Hepatocyte (in vitro differentiated cells): ENCODE measurements at regions not wholly inside any gene's neighbourhood (a gene's known extent, or its start where the extent isn't known, plus 50 kb on each side); places are given as distances from the start of the nearest gene placed in this dataset.

Experiments
- DNase-seq: peaks from one replicate; pipeline ENCODE4 v3.0.0-alpha.2; 2016; ENCODE audit warnings: low spot score
- H2AFZ ChIP-seq: fragments of 200-600 bp; sonication (generic); 2 replicates; pipeline ENCODE4 v1.6.0; 2016; ENCODE audit warnings: antibody characterized with exemption, mild to moderate bottlenecking
- H3K27ac ChIP-seq: fragments of 200-600 bp; sonication (generic); 2 replicates; pipeline ENCODE4 v1.5.1; 2016; ENCODE audit warnings: mild to moderate bottlenecking
- H3K27me3 ChIP-seq: fragments of 200-600 bp; sonication (generic); 2 replicates; pipeline ENCODE4 v1.6.1; 2016
- H3K36me3 ChIP-seq: fragments of 200-600 bp; sonication (generic); replicated peaks from 2 replicates; pipeline ENCODE4 v1.5.1; 2016; ENCODE audit warnings: low read depth; ENCODE audit not compliant: insufficient read depth
- H3K4me1 ChIP-seq: fragments of 200-600 bp; sonication (generic); 2 replicates; pipeline ENCODE4 v1.5.1; 2016; ENCODE audit warnings: mild to moderate bottlenecking, moderate library complexity; ENCODE audit not compliant: insufficient read depth
- H3K4me2 ChIP-seq: fragments of 200-600 bp; sonication (generic); 2 replicates; pipeline ENCODE4 v1.6.0; 2016
- H3K4me3 ChIP-seq: fragments of 200-600 bp; sonication (generic); 2 replicates; pipeline ENCODE4 v1.5.1; 2016; ENCODE audit warnings: mild to moderate bottlenecking
- H3K79me2 ChIP-seq: fragments of 200-600 bp; sonication (generic); 2 replicates; pipeline ENCODE4 v1.6.0; 2017; ENCODE audit warnings: mild to moderate bottlenecking
- H3K9me2 ChIP-seq: fragments of 200-600 bp; sonication (generic); replicated peaks from 2 replicates; pipeline ENCODE4 v1.6.0; 2017; ENCODE audit warnings: mild to moderate bottlenecking; ENCODE audit not compliant: insufficient read depth
- H3K9me3 ChIP-seq: fragments of 200-600 bp; sonication (generic); 2 replicates; pipeline ENCODE4 v1.5.1; 2016; ENCODE audit warnings: low read depth, mild to moderate bottlenecking
- H4K20me1 ChIP-seq: fragments of 200-600 bp; sonication (generic); 2 replicates; pipeline ENCODE4 v1.6.0; 2016; ENCODE audit warnings: mild to moderate bottlenecking; ENCODE audit not compliant: insufficient read depth, poor library complexity, severe bottlenecking
- EZH2 ChIP-seq: fragments of 200-600 bp; sonication (generic); IDR thresholded peaks from 2 replicates; pipeline ENCODE4 v1.6.1; 2016; ENCODE audit warnings: antibody characterized with exemption, mild to moderate bottlenecking, borderline replicate concordance
- EZH2phosphoT487 ChIP-seq: fragments of 200-600 bp; sonication (generic); IDR thresholded peaks from one replicate; pipeline ENCODE4 v1.6.1; 2018; ENCODE audit warnings: antibody characterized with exemption, mild to moderate bottlenecking, low read depth, moderate library complexity; ENCODE audit not compliant: unreplicated experiment, severe bottlenecking
- WGBS: methylation state at CpG from one replicate; pipeline ENCODE4 v1.1.6; 2016; ENCODE audit warnings: low lambda C conversion rate; ENCODE audit errors: missing lambda C conversion rate; 5-methylcytosine and 5-hydroxymethylcytosine counted together
- TF ChIP-seq, protein P1 (sequence below): fragments of 200-600 bp; sonication (generic); IDR thresholded peaks from 2 replicates; pipeline ENCODE4 v1.5.1; 2016; ENCODE audit warnings: antibody characterized with exemption, mild to moderate bottlenecking; ENCODE audit not compliant: poor library complexity

DNA sequence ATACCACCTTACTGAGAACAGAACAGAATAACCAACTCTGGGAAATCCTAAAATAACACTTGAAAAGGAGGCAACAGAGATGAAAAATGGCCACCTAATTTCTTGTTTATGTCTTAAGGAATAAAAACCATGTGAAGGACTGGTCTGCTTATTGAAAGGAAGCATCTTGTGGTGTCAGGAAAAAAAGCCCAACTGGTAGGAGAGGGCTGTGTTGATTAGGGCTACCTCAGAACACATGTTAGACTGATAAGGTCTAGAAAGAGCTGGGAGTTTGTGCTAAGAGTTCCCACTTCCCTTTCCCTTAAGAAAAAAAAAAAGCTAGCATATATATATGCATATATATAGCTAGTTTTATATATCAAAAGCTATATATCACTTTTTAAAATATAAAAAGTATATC lies 425.3 kb upstream of the BTBD3 start:
- H3K27ac ChIP-seq = no peak overlapping the region
- H3K4me2 ChIP-seq = no peak overlapping the region
- no peak for TF ChIP-seq EZH2phosphoT487
- no peak for TF ChIP-seq EZH2
- TF ChIP-seq, protein P1, sequence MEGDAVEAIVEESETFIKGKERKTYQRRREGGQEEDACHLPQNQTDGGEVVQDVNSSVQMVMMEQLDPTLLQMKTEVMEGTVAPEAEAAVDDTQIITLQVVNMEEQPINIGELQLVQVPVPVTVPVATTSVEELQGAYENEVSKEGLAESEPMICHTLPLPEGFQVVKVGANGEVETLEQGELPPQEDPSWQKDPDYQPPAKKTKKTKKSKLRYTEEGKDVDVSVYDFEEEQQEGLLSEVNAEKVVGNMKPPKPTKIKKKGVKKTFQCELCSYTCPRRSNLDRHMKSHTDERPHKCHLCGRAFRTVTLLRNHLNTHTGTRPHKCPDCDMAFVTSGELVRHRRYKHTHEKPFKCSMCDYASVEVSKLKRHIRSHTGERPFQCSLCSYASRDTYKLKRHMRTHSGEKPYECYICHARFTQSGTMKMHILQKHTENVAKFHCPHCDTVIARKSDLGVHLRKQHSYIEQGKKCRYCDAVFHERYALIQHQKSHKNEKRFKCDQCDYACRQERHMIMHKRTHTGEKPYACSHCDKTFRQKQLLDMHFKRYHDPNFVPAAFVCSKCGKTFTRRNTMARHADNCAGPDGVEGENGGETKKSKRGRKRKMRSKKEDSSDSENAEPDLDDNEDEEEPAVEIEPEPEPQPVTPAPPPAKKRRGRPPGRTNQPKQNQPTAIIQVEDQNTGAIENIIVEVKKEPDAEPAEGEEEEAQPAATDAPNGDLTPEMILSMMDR = no peak
- H3K79me2 ChIP-seq = no peaks in the 10 kb centered on the region
- DNase-seq = no peak
- no peak overlapping the region for H2AFZ ChIP-seq
- no peaks in the 10 kb centered on the region for H3K9me2 ChIP-seq
- H3K9me3 ChIP-seq = no peaks in the 10 kb centered on the region
- H3K27me3 ChIP-seq = no peaks in the 10 kb centered on the region
- H3K4me1 ChIP-seq = no peaks in the 10 kb centered on the region
- H4K20me1 ChIP-seq = no peaks in the 10 kb centered on the region
- H3K4me3 ChIP-seq = no peak overlapping the region
- H3K36me3 ChIP-seq = no peaks in the 10 kb centered on the region

DNA sequence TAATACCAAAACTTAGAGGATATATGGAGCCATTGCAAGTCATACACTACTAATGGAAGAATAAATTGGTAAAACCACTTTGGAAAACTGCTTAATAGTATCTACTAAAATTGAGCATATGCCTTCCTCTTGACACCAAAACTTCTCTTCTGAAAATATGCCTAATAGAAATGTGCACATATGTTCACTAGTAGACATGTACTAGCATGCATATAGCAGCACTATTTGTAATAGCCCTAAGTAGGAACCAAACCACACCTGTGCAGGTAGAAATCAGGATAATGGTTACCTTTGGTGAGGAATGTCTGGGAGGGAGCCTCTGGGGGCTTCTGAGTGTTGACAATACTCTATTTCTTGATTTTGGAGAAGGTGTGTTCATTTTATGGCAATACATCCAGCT lies 424.8 kb upstream of the BTBD3 start:
- Histone ChIP-seq H3K27me3 (no peaks in the 10 kb centered on the region), H3K4me3 (no peak overlapping the region), H2AFZ (no peak overlapping the region), H3K4me1 (no peaks in the 10 kb centered on the region), H3K36me3 (no peaks in the 10 kb centered on the region), H3K4me2 (no peak overlapping the region), H3K9me2 (no peaks in the 10 kb centered on the region), H3K79me2 (no peaks in the 10 kb centered on the region), H4K20me1 (no peaks in the 10 kb centered on the region), H3K27ac (no peak overlapping the region), H3K9me3 (no peaks in the 10 kb centered on the region)
- TF ChIP-seq, protein P1 = no peak
- TF ChIP-seq EZH2phosphoT487 (no peak), EZH2 (no peak)
- DNase-seq = no peak

DNA sequence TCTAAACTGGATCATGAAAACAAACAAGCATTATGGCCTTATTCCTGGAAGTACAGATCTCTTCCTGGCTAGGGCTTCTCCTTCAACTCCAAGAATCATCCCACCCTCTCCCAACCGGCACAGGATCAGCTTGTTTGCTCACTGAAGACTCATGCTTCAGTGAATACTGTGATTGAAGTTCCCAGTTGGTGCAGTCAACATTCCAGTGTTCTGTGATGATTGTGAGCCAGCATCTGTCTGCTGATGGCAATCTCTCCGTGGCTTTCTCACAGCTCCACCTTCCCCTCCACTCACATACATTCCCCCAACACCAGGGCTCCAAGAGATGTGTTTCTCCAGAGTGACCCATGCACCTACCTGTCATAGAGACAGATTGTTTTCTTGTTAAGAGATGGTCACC lies 421.3 kb upstream of the BTBD3 start:
- H2AFZ ChIP-seq = no peak overlapping the region
- DNase-seq = no peak
- TF ChIP-seq EZH2phosphoT487 (no peak), EZH2 (no peak)
- TF ChIP-seq, protein P1 = no peak
- no peaks in the 10 kb centered on the region for H3K27me3 ChIP-seq
- H3K4me1 ChIP-seq = no peaks in the 10 kb centered on the region
- H4K20me1 ChIP-seq = no peaks in the 10 kb centered on the region
- no peaks in the 10 kb centered on the region for H3K9me3 ChIP-seq
- no peaks in the 10 kb centered on the region for H3K9me2 ChIP-seq
- H3K27ac ChIP-seq = no peak overlapping the region
- 19% methylated on average over 2 of the region's 2 CpGs for WGBS
- H3K79me2 ChIP-seq = no peaks in the 10 kb centered on the region
- H3K4me3 ChIP-seq = no peak overlapping the region
- no peaks in the 10 kb centered on the region for H3K36me3 ChIP-seq
- no peak overlapping the region for H3K4me2 ChIP-seq

DNA sequence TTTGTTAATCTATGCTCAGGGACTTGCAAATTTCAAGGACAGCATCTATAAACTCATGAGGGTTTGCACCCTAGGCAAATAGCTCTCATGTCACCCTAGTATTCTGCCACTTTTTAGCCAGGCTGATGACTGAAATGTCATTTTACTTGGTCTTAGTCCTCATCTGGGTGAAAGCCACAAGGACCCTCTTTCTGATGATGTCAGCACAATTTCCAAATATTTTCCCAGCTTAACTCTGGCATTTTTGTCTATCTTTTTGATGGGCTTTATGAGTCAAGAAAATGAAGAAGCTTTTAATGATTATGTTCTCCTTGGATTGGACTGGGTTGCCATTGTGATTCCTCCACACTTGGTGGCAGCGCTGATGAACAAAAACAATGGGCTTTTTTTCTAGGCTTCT lies 420.1 kb upstream of the BTBD3 start:
- no peak overlapping the region for H3K27ac ChIP-seq
- H3K9me2 ChIP-seq = no peaks in the 10 kb centered on the region
- H3K27me3 ChIP-seq = no peaks in the 10 kb centered on the region
- no peak overlapping the region for H3K4me2 ChIP-seq
- H4K20me1 ChIP-seq = no peaks in the 10 kb centered on the region
- no peak overlapping the region for H3K4me3 ChIP-seq
- no peaks in the 10 kb centered on the region for H3K79me2 ChIP-seq
- no peaks in the 10 kb centered on the region for H3K4me1 ChIP-seq
- H2AFZ ChIP-seq = no peak overlapping the region
- H3K9me3 ChIP-seq = no peaks in the 10 kb centered on the region
- TF ChIP-seq, protein P1 = no peak
- no peak for TF ChIP-seq EZH2
- no peak for DNase-seq
- no peaks in the 10 kb centered on the region for H3K36me3 ChIP-seq
- 84% methylated on average over 1 of the region's 1 CpG for WGBS
